ENCODE measurements at regions not wholly inside any gene's neighbourhood (a gene's known extent, or its start where the extent isn't known, plus 50 kb on each side); places are given as distances from the start of the nearest gene placed in this dataset.
A peak's percentile ranks its signal among the peaks of the same experiment; 100 is the strongest.

DNA sequence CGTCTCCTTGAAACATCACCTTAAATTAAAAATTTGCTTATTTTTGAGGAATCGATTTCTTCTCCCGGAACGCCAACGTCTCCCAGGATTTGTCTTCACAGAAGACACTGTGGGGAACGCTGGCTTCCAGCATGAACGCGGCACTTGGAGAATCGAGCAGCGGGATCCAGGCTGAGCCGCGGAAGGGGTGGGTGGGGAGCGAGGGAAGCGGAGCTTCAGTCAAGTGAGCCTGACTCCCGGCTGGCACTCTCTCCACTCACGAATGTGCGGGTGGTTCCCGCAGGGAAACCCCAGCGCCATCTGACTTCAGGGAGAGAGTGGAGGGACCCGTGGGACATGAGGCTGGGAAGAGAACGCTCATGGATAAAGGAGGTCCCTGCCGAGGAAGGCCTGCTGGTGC is 506.0 kb upstream of the TMEM132C start:
- in situ Hi-C loops (cut with HindIII; ENCODE audit: low pct_ligation_motif_present, low sequenced_read_pairs), result no loop called here
- Histone ChIP-seq H3K4me3 (ENCODE audit: low read depth, low read length) (no peak overlapping the region), H3K27ac (no peak overlapping the region), H3K36me3 (replicated peaks) (no peaks in the 10 kb centered on the region), H3K27me3 (replicated peaks) (no peaks in the 10 kb centered on the region)
- no peak for DNase-seq
- TF ChIP-seq, protein P1, sequence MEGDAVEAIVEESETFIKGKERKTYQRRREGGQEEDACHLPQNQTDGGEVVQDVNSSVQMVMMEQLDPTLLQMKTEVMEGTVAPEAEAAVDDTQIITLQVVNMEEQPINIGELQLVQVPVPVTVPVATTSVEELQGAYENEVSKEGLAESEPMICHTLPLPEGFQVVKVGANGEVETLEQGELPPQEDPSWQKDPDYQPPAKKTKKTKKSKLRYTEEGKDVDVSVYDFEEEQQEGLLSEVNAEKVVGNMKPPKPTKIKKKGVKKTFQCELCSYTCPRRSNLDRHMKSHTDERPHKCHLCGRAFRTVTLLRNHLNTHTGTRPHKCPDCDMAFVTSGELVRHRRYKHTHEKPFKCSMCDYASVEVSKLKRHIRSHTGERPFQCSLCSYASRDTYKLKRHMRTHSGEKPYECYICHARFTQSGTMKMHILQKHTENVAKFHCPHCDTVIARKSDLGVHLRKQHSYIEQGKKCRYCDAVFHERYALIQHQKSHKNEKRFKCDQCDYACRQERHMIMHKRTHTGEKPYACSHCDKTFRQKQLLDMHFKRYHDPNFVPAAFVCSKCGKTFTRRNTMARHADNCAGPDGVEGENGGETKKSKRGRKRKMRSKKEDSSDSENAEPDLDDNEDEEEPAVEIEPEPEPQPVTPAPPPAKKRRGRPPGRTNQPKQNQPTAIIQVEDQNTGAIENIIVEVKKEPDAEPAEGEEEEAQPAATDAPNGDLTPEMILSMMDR (IDR thresholded peaks at IDR 0.05; ENCODE audit: low read depth, low read length, missing control alignments), result no peak

DNA sequence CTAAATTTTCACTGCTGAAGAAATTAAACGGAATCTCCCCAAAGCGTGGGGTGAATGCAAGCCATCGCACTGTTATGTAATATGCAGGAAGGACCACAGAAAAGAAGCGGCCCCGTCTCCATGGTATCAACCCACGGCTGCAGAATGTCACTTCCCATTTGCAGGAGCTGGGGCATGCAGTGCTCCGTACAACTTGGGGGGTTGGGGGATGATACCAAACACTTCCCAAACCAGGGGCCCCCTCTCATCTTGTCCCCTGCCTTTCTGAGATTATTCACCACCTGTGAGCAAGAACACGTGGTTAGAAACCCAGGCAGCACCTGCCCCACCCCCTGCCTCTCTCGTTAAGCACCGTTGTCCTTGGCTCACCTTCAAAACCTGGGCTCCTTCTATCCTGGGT is 505.1 kb upstream of the TMEM132C start:
- H3K4me3 ChIP-seq (ENCODE audit: low read depth, low read length), result no peak overlapping the region
- H3K27me3 ChIP-seq (replicated peaks), result no peaks in the 10 kb centered on the region
- DNase-seq, result no peak
- in situ Hi-C loops (cut with HindIII; ENCODE audit: low pct_ligation_motif_present, low sequenced_read_pairs), result no loop called here
- H3K36me3 ChIP-seq (replicated peaks), result no peaks in the 10 kb centered on the region
- H3K27ac ChIP-seq, result no peak overlapping the region
- TF ChIP-seq, protein P1 (IDR thresholded peaks at IDR 0.05; ENCODE audit: low read depth, low read length, missing control alignments), result no peak

DNA sequence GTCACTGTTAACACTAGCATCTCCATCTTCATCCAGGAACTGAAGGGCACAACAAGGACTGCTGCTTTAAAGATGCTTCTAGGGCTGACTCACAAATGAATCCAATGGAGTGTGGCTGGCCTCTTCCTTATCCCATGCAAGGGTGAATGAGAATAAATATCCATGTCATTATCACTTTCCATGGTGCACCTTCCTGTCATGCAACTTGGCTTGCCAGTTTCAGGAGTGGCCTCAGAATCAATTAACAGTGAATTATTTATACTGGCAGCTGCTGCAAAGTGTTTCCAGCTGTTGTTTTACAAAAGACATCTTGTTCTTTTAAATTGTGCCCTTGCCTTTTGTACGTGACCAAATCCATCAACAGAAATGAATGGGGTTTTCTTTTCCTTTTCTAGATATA is 499.3 kb upstream of the TMEM132C start:
- H3K27ac ChIP-seq, result no peak overlapping the region
- H3K27me3 ChIP-seq (replicated peaks), result no peaks in the 10 kb centered on the region
- TF ChIP-seq, protein P1 (IDR thresholded peaks at IDR 0.05; ENCODE audit: low read depth, low read length, missing control alignments), result no peak
- no peak for DNase-seq
- H3K36me3 ChIP-seq (replicated peaks), result no peaks in the 10 kb centered on the region
- in situ Hi-C loops (cut with HindIII; ENCODE audit: low pct_ligation_motif_present, low sequenced_read_pairs), result no loop called here
- H3K4me3 ChIP-seq (ENCODE audit: low read depth, low read length), result no peak overlapping the region

DNA sequence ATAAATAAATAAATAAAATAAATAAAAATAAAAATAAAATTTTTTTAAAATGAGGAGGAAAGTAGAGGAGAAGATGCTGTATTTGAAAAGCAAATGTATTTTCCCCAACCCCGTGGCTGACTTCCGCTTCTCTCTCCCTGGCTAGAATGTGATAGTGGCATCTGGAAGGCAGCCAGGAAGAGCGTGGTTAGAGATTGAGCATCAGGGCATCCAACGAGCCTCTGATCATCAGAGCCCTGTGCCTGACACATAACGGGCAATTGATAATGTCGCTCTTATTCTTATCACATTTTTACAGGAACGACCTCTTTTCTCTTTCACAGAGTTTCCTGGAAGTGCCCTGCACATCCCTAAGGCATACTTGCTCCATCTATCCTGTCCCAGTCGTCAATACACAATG is 496.9 kb upstream of the TMEM132C start:
- DNase-seq, result no peak
- Histone ChIP-seq H3K27ac (no peak overlapping the region), H3K36me3 (replicated peaks) (no peaks in the 10 kb centered on the region), H3K4me3 (ENCODE audit: low read depth, low read length) (no peak overlapping the region), H3K27me3 (replicated peaks) (no peaks in the 10 kb centered on the region)
- TF ChIP-seq, protein P1 (IDR thresholded peaks at IDR 0.05; ENCODE audit: low read depth, low read length, missing control alignments), result no peak
- in situ Hi-C loops (cut with HindIII; ENCODE audit: low pct_ligation_motif_present, low sequenced_read_pairs), result no loop called here

DNA sequence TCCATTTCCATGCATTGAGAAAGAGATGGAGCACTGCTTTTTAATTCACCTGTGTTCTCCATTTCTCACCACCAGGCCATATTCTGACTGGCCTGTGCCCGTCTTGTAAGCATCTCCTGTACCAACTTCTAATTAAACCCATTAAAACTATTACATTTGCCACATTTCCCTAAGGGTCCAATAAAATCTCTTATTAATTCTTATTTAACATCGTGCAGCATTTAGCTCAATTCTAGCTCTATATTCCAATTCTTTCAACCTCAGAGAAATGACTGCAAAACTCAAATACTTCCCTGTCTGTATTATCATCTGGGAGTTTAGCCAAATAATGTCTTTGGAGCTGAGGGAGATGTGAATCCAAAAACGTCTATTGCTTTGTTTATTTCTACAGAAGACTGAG is 495.4 kb upstream of the TMEM132C start:
- Histone ChIP-seq H3K27me3 (replicated peaks) (no peaks in the 10 kb centered on the region), H3K36me3 (replicated peaks) (no peaks in the 10 kb centered on the region), H3K27ac (no peak overlapping the region), H3K4me3 (ENCODE audit: low read depth, low read length) (no peak overlapping the region)
- in situ Hi-C loops (cut with HindIII; ENCODE audit: low pct_ligation_motif_present, low sequenced_read_pairs), result no loop called here
- no peak for DNase-seq
- TF ChIP-seq, protein P1 (IDR thresholded peaks at IDR 0.05; ENCODE audit: low read depth, low read length, missing control alignments), result no peak

DNA sequence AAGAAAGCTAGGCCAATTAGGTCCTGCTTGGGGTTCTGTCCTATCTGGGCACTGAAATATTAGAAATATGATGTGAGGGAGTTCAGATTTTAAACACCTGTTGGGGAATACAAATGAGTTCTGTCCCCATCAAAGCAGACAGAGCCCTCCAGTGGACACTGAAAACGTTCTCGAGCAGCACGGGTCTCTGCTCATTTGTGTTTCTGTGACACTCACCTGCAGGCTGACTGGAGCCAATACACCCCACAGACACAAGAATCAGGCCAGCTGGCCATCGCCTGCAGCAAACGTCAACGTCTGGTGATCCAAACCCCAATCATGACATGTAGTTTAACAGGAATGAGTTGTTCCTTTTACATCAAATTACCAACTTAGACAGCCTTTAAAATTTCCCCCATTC is 493.4 kb upstream of the TMEM132C start:
- no peak overlapping the region for H3K27ac ChIP-seq
- no peaks in the 10 kb centered on the region for H3K36me3 ChIP-seq (replicated peaks)
- H3K27me3 ChIP-seq (replicated peaks), result no peaks in the 10 kb centered on the region
- TF ChIP-seq, protein P1 (IDR thresholded peaks at IDR 0.05; ENCODE audit: low read depth, low read length, missing control alignments), result peak; percentile 6
- no peak overlapping the region for H3K4me3 ChIP-seq (ENCODE audit: low read depth, low read length)
- no peak for DNase-seq
- in situ Hi-C loops (cut with HindIII; ENCODE audit: low pct_ligation_motif_present, low sequenced_read_pairs), result no loop called here
